Nucleus accumbens (tissue), 56 donors: ENCODE measurements at regions not wholly inside any gene's neighbourhood (a gene's known extent, or its start where the extent isn't known, plus 50 kb on each side); places are given as distances from the start of the nearest gene placed in this dataset.
A peak's percentile ranks its signal among the peaks of the same experiment; 100 is the strongest.
"Not testable (repeated sequence)": the region's sequence is repeated elsewhere in the genome, so short reads cannot be mapped to it uniquely, and the experiment has no call there.

ENCODE experiments used
- DNase-seq, 56 donors: peaks; one replicate each; lab custom pipeline; 2025; lab: John Stamatoyannopoulos, UW

DNA sequence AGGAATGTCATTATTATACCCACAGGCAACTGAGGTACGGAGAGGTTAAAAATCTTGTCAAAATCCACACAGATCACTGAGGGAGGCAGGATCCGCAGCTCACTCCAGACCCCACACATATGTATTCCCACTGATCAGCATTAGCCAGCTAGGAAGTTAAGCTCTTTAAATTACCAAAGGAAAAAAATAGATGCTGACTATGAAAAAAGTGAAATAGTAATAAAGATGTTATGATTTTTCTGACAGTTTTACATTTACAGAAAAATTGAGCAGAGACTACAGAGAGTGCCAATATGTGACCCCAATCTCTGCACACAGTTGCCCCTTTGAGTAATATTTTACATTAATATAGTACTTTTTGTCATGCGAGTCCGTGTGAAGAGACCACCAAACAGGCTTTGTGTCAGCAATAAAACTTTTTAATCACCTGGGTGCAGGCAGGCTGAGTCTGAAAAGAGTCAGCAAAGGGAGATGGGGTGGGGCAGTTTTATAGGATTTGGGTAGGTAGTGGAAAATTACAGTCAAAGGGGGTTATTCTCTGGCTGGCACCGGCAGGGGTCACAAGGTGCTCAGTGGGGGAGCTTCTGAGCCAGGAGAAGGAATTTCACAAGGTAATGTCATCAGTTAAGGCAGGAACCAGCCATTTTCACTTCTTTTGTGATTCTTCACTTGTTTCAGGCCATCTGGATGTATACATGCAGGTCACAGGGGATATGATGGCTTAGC, 61.9 kb upstream of the NAA35 start:
- DNase-seq = not testable (repeated sequence)

DNA sequence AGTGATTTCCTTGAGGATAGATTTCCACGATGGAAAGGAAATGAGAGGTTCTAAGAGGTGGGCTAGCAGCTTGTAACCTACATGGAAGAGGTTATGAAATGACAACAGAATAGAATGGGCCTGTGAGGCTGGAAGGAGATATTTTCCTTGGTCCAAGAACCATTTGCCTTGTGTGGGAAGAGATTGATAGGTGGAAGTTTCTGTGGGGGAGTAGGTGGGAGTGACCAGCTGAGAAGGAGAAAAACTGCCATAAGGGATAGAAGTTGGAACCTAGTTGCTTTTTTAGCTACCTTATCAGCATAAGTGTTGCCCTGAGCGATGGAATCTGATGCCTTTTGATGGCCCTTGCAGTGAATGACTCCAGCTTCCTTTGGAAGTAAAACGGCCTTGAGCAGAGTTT, 60.4 kb upstream of the NAA35 start:
- DNase-seq = not testable (repeated sequence)

DNA sequence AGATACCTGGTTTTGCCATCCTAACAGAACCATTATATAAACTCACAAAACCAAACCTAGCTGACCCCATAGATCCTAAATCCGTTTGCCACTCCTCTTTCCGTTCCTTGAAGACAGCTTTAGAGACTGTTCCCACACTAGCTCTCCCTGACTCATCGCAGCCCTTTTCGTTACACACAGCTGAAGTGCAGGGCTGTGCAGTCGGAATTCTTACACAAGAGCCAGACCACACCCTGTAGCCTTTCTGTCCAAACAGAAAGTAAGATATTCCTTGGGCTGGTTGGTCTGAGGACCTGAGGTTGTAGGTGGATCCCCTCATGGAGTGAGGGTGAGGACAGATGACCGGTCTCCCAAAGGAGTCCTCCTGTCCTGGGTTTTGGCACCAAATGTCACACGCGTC, 56.7 kb upstream of the NAA35 start:
- DNase-seq = peak in 1 of 56 donors; percentile 5

DNA sequence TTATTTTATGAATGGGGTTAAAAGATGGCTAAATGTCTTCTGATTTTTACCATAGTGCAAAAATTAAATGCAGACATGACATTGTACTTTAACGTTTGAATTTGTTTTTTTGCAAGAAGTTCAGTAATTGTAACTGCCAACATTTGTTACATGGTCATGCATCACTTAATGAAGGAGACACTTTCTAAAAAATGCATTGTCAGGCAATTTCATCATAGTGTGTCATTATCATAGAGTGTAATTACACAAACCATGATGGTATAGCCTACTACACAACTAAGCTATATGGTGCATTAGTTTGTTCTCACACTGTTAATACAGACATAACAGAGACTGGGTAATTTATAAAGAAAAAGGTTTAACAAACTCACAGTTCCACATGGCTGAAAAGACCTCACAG, 50.0 kb upstream of the NAA35 start:
- DNase-seq = no peak
